H1 (cell line): ENCODE measurements at regions not wholly inside any gene's neighbourhood (a gene's known extent, or its start where the extent isn't known, plus 50 kb on each side); places are given as distances from the start of the nearest gene placed in this dataset.

Experiments used
- CEBPB ChIP-seq: IDR thresholded peaks from 2 replicates; pipeline ENCODE4 v1.6.1; 2012; ENCODE audit warnings: low read depth, low read length
- JUND ChIP-seq: IDR thresholded peaks from 2 replicates; pipeline ENCODE4 v1.6.1; 2011; ENCODE audit warnings: mild to moderate bottlenecking, improper control_type of control experiment, low read length
- RFX5 ChIP-seq: IDR thresholded peaks from 2 replicates; pipeline ENCODE4 v1.6.1; 2011; ENCODE audit warnings: low read depth, low read length, improper control_type of control experiment, borderline replicate concordance
- TBP ChIP-seq: IDR thresholded peaks from 2 replicates; pipeline ENCODE4 v1.6.1; 2011; ENCODE audit warnings: low read depth, low read length, improper control_type of control experiment
- TCF12 ChIP-seq: IDR thresholded peaks from 2 replicates; pipeline ENCODE4 v1.6.1; 2011; ENCODE audit warnings: low read depth, mild to moderate bottlenecking, low read length
- TF ChIP-seq, protein P1 (sequence below): fragments of 300-600 bp; sonication (generic); IDR thresholded peaks from 2 replicates; pipeline ENCODE4 v1.7.1; 2012; ENCODE audit warnings: low read length, moderate library complexity, mild to moderate bottlenecking, inconsistent platforms; ENCODE audit not compliant: insufficient replicate concordance
- TF ChIP-seq, protein P2 (sequence below): IDR thresholded peaks from 2 replicates; pipeline ENCODE4 v1.6.1; 2012; ENCODE audit warnings: inconsistent platforms

DNA sequence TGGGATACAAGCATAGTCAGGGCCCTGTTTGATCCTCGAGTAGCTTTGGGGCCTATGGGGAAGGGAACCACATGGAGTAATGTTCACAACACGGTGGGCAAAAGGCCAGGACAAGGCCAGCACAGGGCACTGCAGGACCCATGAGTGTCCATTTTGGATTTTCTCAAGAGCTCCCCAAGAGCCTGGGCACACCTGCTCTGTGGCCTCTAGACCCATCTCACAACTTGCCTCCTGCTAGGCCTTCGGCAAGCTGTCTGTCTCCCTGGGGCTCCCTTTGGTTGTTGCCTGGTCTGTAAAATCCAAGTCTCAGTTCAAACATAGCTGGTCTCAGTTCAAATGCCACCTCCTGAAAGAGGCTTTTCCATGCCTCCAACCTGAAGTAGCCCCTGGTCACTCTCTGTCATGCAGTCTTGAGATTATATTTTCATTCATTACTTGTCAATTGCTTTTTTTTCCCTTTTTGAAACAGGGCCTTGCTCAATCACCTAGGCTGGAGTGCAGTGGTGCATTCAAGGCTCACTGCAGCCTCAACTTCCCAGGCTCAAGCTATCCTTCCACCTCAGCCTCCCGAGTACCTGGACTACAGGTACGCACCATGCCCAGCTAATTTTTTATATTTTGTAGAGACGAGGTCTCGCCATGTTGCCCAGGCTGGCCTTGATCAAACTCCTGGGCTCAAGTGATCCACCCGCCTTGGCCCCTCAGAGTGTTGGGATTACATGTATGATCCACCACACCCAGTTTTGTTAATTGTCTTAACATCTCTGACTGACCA is 107.4 kb downstream of the MATN1 start (continued):
- TF ChIP-seq, protein P1, sequence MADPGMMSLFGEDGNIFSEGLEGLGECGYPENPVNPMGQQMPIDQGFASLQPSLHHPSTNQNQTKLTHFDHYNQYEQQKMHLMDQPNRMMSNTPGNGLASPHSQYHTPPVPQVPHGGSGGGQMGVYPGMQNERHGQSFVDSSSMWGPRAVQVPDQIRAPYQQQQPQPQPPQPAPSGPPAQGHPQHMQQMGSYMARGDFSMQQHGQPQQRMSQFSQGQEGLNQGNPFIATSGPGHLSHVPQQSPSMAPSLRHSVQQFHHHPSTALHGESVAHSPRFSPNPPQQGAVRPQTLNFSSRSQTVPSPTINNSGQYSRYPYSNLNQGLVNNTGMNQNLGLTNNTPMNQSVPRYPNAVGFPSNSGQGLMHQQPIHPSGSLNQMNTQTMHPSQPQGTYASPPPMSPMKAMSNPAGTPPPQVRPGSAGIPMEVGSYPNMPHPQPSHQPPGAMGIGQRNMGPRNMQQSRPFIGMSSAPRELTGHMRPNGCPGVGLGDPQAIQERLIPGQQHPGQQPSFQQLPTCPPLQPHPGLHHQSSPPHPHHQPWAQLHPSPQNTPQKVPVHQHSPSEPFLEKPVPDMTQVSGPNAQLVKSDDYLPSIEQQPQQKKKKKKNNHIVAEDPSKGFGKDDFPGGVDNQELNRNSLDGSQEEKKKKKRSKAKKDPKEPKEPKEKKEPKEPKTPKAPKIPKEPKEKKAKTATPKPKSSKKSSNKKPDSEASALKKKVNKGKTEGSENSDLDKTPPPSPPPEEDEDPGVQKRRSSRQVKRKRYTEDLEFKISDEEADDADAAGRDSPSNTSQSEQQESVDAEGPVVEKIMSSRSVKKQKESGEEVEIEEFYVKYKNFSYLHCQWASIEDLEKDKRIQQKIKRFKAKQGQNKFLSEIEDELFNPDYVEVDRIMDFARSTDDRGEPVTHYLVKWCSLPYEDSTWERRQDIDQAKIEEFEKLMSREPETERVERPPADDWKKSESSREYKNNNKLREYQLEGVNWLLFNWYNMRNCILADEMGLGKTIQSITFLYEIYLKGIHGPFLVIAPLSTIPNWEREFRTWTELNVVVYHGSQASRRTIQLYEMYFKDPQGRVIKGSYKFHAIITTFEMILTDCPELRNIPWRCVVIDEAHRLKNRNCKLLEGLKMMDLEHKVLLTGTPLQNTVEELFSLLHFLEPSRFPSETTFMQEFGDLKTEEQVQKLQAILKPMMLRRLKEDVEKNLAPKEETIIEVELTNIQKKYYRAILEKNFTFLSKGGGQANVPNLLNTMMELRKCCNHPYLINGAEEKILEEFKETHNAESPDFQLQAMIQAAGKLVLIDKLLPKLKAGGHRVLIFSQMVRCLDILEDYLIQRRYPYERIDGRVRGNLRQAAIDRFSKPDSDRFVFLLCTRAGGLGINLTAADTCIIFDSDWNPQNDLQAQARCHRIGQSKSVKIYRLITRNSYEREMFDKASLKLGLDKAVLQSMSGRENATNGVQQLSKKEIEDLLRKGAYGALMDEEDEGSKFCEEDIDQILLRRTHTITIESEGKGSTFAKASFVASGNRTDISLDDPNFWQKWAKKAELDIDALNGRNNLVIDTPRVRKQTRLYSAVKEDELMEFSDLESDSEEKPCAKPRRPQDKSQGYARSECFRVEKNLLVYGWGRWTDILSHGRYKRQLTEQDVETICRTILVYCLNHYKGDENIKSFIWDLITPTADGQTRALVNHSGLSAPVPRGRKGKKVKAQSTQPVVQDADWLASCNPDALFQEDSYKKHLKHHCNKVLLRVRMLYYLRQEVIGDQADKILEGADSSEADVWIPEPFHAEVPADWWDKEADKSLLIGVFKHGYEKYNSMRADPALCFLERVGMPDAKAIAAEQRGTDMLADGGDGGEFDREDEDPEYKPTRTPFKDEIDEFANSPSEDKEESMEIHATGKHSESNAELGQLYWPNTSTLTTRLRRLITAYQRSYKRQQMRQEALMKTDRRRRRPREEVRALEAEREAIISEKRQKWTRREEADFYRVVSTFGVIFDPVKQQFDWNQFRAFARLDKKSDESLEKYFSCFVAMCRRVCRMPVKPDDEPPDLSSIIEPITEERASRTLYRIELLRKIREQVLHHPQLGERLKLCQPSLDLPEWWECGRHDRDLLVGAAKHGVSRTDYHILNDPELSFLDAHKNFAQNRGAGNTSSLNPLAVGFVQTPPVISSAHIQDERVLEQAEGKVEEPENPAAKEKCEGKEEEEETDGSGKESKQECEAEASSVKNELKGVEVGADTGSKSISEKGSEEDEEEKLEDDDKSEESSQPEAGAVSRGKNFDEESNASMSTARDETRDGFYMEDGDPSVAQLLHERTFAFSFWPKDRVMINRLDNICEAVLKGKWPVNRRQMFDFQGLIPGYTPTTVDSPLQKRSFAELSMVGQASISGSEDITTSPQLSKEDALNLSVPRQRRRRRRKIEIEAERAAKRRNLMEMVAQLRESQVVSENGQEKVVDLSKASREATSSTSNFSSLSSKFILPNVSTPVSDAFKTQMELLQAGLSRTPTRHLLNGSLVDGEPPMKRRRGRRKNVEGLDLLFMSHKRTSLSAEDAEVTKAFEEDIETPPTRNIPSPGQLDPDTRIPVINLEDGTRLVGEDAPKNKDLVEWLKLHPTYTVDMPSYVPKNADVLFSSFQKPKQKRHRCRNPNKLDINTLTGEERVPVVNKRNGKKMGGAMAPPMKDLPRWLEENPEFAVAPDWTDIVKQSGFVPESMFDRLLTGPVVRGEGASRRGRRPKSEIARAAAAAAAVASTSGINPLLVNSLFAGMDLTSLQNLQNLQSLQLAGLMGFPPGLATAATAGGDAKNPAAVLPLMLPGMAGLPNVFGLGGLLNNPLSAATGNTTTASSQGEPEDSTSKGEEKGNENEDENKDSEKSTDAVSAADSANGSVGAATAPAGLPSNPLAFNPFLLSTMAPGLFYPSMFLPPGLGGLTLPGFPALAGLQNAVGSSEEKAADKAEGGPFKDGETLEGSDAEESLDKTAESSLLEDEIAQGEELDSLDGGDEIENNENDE: no peak
- no peak for TF ChIP-seq JUND
- no peak for TF ChIP-seq RFX5
- TF ChIP-seq, protein P2, sequence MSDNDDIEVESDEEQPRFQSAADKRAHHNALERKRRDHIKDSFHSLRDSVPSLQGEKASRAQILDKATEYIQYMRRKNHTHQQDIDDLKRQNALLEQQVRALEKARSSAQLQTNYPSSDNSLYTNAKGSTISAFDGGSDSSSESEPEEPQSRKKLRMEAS: no peak
- TF ChIP-seq TBP: no peak
- TF ChIP-seq TCF12: no peak
- TF ChIP-seq CEBPB: no peak
